Vagina (tissue), 2 donors: ENCODE measurements at regions not wholly inside any gene's neighbourhood (a gene's known extent, or its start where the extent isn't known, plus 50 kb on each side); places are given as distances from the start of the nearest gene placed in this dataset.

Source experiments
- DNase-seq, 2 donors: peaks; one replicate each; pipeline ENCODE4 v3.0.0-alpha.2; 2017; ENCODE audit errors: extremely low spot score in 2 of 2
- H3K27ac ChIP-seq: fragments of 200-600 bp; sonication (generic); one replicate; pipeline ENCODE4 v1.5.1; 2019
- H3K27me3 ChIP-seq: fragments of 200-600 bp; sonication (generic); one replicate; pipeline ENCODE4 v1.5.1; 2019
- H3K36me3 ChIP-seq, 2 donors: fragments of 200-600 bp; sonication (generic); one replicate each; pipeline ENCODE4 v1.5.1; 2017 to 2019
- H3K4me1 ChIP-seq: fragments of 200-600 bp; sonication (generic); one replicate; pipeline ENCODE4 v1.5.1; 2019
- H3K4me3 ChIP-seq, 2 donors: fragments of 200-600 bp; sonication (generic); 1 replicate in 1 of 2; 2 replicates in 1 of 2; pipeline ENCODE4 v1.5.1; 2016 to 2019
- H3K9me3 ChIP-seq: fragments of 200-600 bp; sonication (generic); one replicate; pipeline ENCODE4 v1.5.1; 2019
- CTCF ChIP-seq, 3 experiments: fragments of 450-650 bp in 2 of 3; fragments of 200-600 bp in 1 of 3; sonication (generic) in 1 of 3; IDR thresholded peaks; one replicate each; pipeline ENCODE4 v1.5.1; 2017 to 2019; ENCODE audit warnings: antibody characterized with exemption in 3 of 3, mild to moderate bottlenecking in 2 of 3, moderate library complexity in 2 of 3
- POLR2A ChIP-seq, 2 donors: fragments of 450-650 bp; IDR thresholded peaks; one replicate each; pipeline ENCODE4 v1.6.1; 2017; ENCODE audit warnings: antibody characterized with exemption in 2 of 2, mild to moderate bottlenecking in 2 of 2, moderate library complexity in 2 of 2
- POLR2AphosphoS5 ChIP-seq, 2 donors: sonication (generic); formaldehyde crosslinking; IDR thresholded peaks; one replicate each; pipeline ENCODE4 v1.9.0; 2017; ENCODE audit warnings: antibody characterized with exemption in 2 of 2, mild to moderate bottlenecking in 2 of 2, low read depth in 1 of 2; ENCODE audit not compliant: insufficient read depth in 1 of 2
- intact Hi-C: fragments of 100-400 bp; cut with DNase I; formaldehyde crosslinking; loops from one replicate; pipeline ENCODE4 v1.15.1; 2023

GRCh38 chr13:111973605-111974340 lies 93.2 kb upstream of the SOX1 start:
- no peak overlapping the region for H3K27ac ChIP-seq
- TF ChIP-seq POLR2A (IDR thresholded peaks at IDR 0.05) = no peak
- no peak for TF ChIP-seq CTCF (IDR thresholded peaks at IDR 0.05)
- no peak for TF ChIP-seq POLR2AphosphoS5 (IDR thresholded peaks at IDR 0.05; ENCODE audit: insufficient read depth in 1 of 2, low read depth in 1 of 2)
- H3K36me3 ChIP-seq = no peaks in the 10 kb centered on the region
- DNase-seq = peak in 1 of 2 donors; percentile 72
- H3K27me3 ChIP-seq = no peaks in the 10 kb centered on the region
- no peaks in the 10 kb centered on the region for H3K4me1 ChIP-seq
- no peaks in the 10 kb centered on the region for H3K9me3 ChIP-seq
- intact Hi-C loops = no loop called here
- no peak overlapping the region for H3K4me3 ChIP-seq

- peak in 1 of 2 donors; percentile 58 for DNase-seq
- Histone ChIP-seq H3K27ac (no peak overlapping the region), H3K36me3 (no peaks in the 10 kb centered on the region), H3K4me1 (no peaks in the 10 kb centered on the region), H3K9me3 (no peaks in the 10 kb centered on the region), H3K4me3 (no peak overlapping the region), H3K27me3 (no peaks in the 10 kb centered on the region)
- TF ChIP-seq POLR2AphosphoS5 (IDR thresholded peaks at IDR 0.05; ENCODE audit: insufficient read depth in 1 of 2, low read depth in 1 of 2) (no peak), POLR2A (IDR thresholded peaks at IDR 0.05) (no peak), CTCF (IDR thresholded peaks at IDR 0.05) (no peak)
- intact Hi-C loops = no loop called here
Measured at GRCh38 chr13:111974341-111974640, 92.7 kb upstream of the SOX1 start.

GRCh38 chr13:111975539-111976473 lies 91.1 kb upstream of the SOX1 start:
- H3K4me1 ChIP-seq = no peaks in the 10 kb centered on the region
- no peaks in the 10 kb centered on the region for H3K27me3 ChIP-seq
- H3K9me3 ChIP-seq = no peaks in the 10 kb centered on the region
- no peaks in the 10 kb centered on the region for H3K36me3 ChIP-seq
- DNase-seq = peak in 1 of 2 donors; percentile 55
- no peak for TF ChIP-seq POLR2A (IDR thresholded peaks at IDR 0.05)
- TF ChIP-seq CTCF (IDR thresholded peaks at IDR 0.05) = no peak
- H3K27ac ChIP-seq = no peak overlapping the region
- intact Hi-C loops = no loop called here
- H3K4me3 ChIP-seq = no peak overlapping the region

- Histone ChIP-seq H3K4me1 (no peaks in the 10 kb centered on the region), H3K36me3 (no peaks in the 10 kb centered on the region), H3K27ac (no peak overlapping the region), H3K9me3 (no peaks in the 10 kb centered on the region), H3K4me3 (no peak overlapping the region), H3K27me3 (no peaks in the 10 kb centered on the region)
- DNase-seq = peak in 1 of 2 donors; percentile 79
- intact Hi-C loops = no loop called here
- TF ChIP-seq CTCF (IDR thresholded peaks at IDR 0.05) (no peak), POLR2A (IDR thresholded peaks at IDR 0.05) (no peak), POLR2AphosphoS5 (IDR thresholded peaks at IDR 0.05; ENCODE audit: insufficient read depth in 1 of 2, low read depth in 1 of 2) (no peak)
Measured at GRCh38 chr13:111976474-111977178, 90.3 kb upstream of the SOX1 start.
